GM12878 (cell line): ENCODE measurements at regions not wholly inside any gene's neighbourhood (a gene's known extent, or its start where the extent isn't known, plus 50 kb on each side); places are given as distances from the start of the nearest gene placed in this dataset.

ENCODE experiments used
- ATAC-seq: fragments of 200-7000 bp; cut with Tn5 transposase; 3 replicates; pipeline ENCODE4 v1.9.1; 2020; ENCODE audit warnings: mild to moderate bottlenecking, moderate library complexity
- BruUV-seq: library from RNA; stranded (reverse); fragments of 400-500 nt; replicated peaks from 2 replicates; lab custom pipeline; 2021; lab: Mats Ljungman, UMichigan
- CTCF ChIA-PET: fragments of 300-600 bp; sonication (Branson Sonifier 250); formaldehyde crosslinking; extraction: SDS; loops from one replicate; lab custom pipeline; 2021; ENCODE audit warnings: inconsistent platforms; lab: Yijun Ruan, JAX
- POLR2A ChIA-PET: fragments of 350-600 bp; formaldehyde crosslinking; extraction: SDS; loops from one replicate; lab custom pipeline; 2021; ENCODE audit warnings: inconsistent platforms; lab: Charles Lee
- RAD21 ChIA-PET: fragments of 300-600 bp; sonication (Branson Sonifier 250); formaldehyde crosslinking; loops from one replicate; lab custom pipeline; 2023; ENCODE audit warnings: antibody characterized with exemption; ENCODE audit not compliant: unreplicated experiment; lab: Charles Lee
- SMC1A ChIA-PET: fragments of 300-600 bp; sonication (Branson Sonifier 250); formaldehyde crosslinking; loops from one replicate; lab custom pipeline; 2023; ENCODE audit not compliant: unreplicated experiment, uncharacterized antibody; lab: Charles Lee
- DNase-seq: peaks from one replicate; pipeline ENCODE4 v3.0.0-alpha.2; 2011; ENCODE audit warnings: low read depth, low spot score
- FAIRE-seq: peaks from 3 replicates; lab custom pipeline; 2011; peaks lifted over from hg19 to GRCh38; lab: Jason Lieb, UNC
- H2AFZ ChIP-seq: 2 replicates; pipeline ENCODE4 v1.6.0; 2011; ENCODE audit warnings: low read depth, low read length, control low read depth; ENCODE audit not compliant: control insufficient read depth
- H3K27ac ChIP-seq: 2 replicates; pipeline ENCODE4 v1.5.1; 2011; ENCODE audit warnings: control low read depth; ENCODE audit not compliant: control insufficient read depth, insufficient read depth
- H3K27me3 ChIP-seq, 2 experiments: replicated peaks in 1 of 2; 2 replicates each; pipeline versions ENCODE4 v1.6.0 to v1.6.1; 2011; ENCODE audit warnings: low read length in 1 of 2; ENCODE audit not compliant: control insufficient read depth in 2 of 2, insufficient read depth in 2 of 2
- H3K36me3 ChIP-seq, 2 experiments: 2 replicates each; pipeline ENCODE4 v1.5.1; 2011; ENCODE audit warnings: low read length in 1 of 2; ENCODE audit not compliant: control insufficient read depth in 2 of 2, insufficient read depth in 2 of 2
- H3K4me1 ChIP-seq: 2 replicates; pipeline ENCODE4 v1.6.1; 2011; ENCODE audit warnings: mild to moderate bottlenecking, low read length, moderate library complexity, mixed read lengths; ENCODE audit not compliant: control insufficient read depth, insufficient read depth
- H3K4me2 ChIP-seq: 2 replicates; pipeline ENCODE4 v1.6.0; 2011; ENCODE audit warnings: control low read depth; ENCODE audit not compliant: control insufficient read depth, insufficient read depth
- H3K4me3 ChIP-seq: fragments of 200-600 bp; sonication (generic); 2 replicates; pipeline ENCODE4 v1.5.1; 2016
- H3K79me2 ChIP-seq: 2 replicates; pipeline ENCODE4 v1.6.0; 2011; ENCODE audit warnings: low read length; ENCODE audit not compliant: control insufficient read depth, insufficient read depth
- H3K9ac ChIP-seq: 2 replicates; pipeline ENCODE4 v1.8.0; 2011; ENCODE audit warnings: low read length, control low read depth, mixed read lengths; ENCODE audit not compliant: control insufficient read depth, insufficient read depth
- H3K9me3 ChIP-seq: replicated peaks from 3 replicates; pipeline ENCODE4 v1.5.1; 2011; ENCODE audit warnings: mild to moderate bottlenecking, low read length; ENCODE audit not compliant: control insufficient read depth, insufficient read depth
- H4K20me1 ChIP-seq: 2 replicates; pipeline ENCODE4 v1.6.0; 2011; ENCODE audit not compliant: control insufficient read depth, insufficient read depth
- BACH1 ChIP-seq: fragments of 450-650 bp; IDR thresholded peaks from 2 replicates; pipeline ENCODE4 v1.6.1; 2017; ENCODE audit warnings: mild to moderate bottlenecking, borderline replicate concordance
- CBFB ChIP-seq: IDR thresholded peaks from 2 replicates; pipeline ENCODE4 v1.6.1; 2016; ENCODE audit warnings: antibody characterized with exemption, low read depth
- CHD1 ChIP-seq: IDR thresholded peaks from 2 replicates; pipeline ENCODE4 v1.6.1; 2012; ENCODE audit warnings: low read depth, low read length, improper control_type of control experiment
- CREM ChIP-seq: IDR thresholded peaks from 2 replicates; pipeline ENCODE4 v1.6.1; 2014; ENCODE audit warnings: antibody characterized with exemption, low read depth
- DPF2 ChIP-seq: fragments of 450-650 bp; IDR thresholded peaks from 2 replicates; pipeline ENCODE4 v1.6.1; 2017; ENCODE audit warnings: mild to moderate bottlenecking
- IRF4 ChIP-seq: IDR thresholded peaks from 2 replicates; pipeline ENCODE4 v1.6.1; 2011; ENCODE audit warnings: low read depth, low read length
- KLF5 ChIP-seq: fragments of 450-650 bp; IDR thresholded peaks from 2 replicates; pipeline ENCODE4 v1.6.1; 2014; ENCODE audit warnings: mild to moderate bottlenecking; ENCODE audit not compliant: partially characterized antibody
- MEF2B ChIP-seq: fragments of 450-650 bp; IDR thresholded peaks from 2 replicates; pipeline ENCODE4 v1.6.1; 2018; ENCODE audit warnings: mild to moderate bottlenecking, moderate library complexity; ENCODE audit not compliant: partially characterized antibody, poor library complexity, severe bottlenecking
- NBN ChIP-seq: fragments of 450-650 bp; IDR thresholded peaks from 2 replicates; pipeline ENCODE4 v1.6.1; 2016
- NR2C2 ChIP-seq: IDR thresholded peaks from 2 replicates; pipeline ENCODE4 v1.6.1; 2011; ENCODE audit warnings: borderline replicate concordance, low read depth; ENCODE audit not compliant: control insufficient read depth, insufficient read length
- PAX5 ChIP-seq: IDR thresholded peaks from 2 replicates; pipeline ENCODE4 v1.6.1; 2011; ENCODE audit warnings: low read depth, low read length, borderline replicate concordance
- PAX8 ChIP-seq: fragments of 450-650 bp; IDR thresholded peaks from 2 replicates; pipeline ENCODE4 v1.6.1; 2017; ENCODE audit warnings: mild to moderate bottlenecking, moderate library complexity
- SIX5 ChIP-seq: IDR thresholded peaks from 2 replicates; pipeline ENCODE4 v1.6.1; 2011; ENCODE audit warnings: mild to moderate bottlenecking, low read depth, low read length, moderate library complexity; ENCODE audit not compliant: severe bottlenecking
- SMAD5 ChIP-seq: IDR thresholded peaks from 2 replicates; pipeline ENCODE4 v1.6.1; 2016; ENCODE audit warnings: antibody characterized with exemption, low read depth
- SREBF1 ChIP-seq: IDR thresholded peaks from 2 replicates; pipeline ENCODE4 v1.6.1; 2012; ENCODE audit warnings: mild to moderate bottlenecking, low read length
- SUPT20H ChIP-seq: IDR thresholded peaks from 2 replicates; pipeline ENCODE4 v1.6.1; 2011; ENCODE audit warnings: low read depth, mild to moderate bottlenecking, low read length, moderate library complexity, borderline replicate concordance; ENCODE audit not compliant: control insufficient read depth
- TCF12 ChIP-seq: IDR thresholded peaks from 2 replicates; pipeline ENCODE4 v1.6.1; 2011; ENCODE audit warnings: low read depth, mild to moderate bottlenecking, low read length
- ZNF592 ChIP-seq: fragments of 450-650 bp; IDR thresholded peaks from 2 replicates; pipeline ENCODE4 v1.6.1; 2017; ENCODE audit warnings: mild to moderate bottlenecking, moderate library complexity
- WGBS: methylation state at CpG from one replicate; pipeline ENCODE4 v1.1.6; 2016; ENCODE audit warnings: low lambda C conversion rate; ENCODE audit not compliant: insufficient replicate concordance, insufficient coverage; ENCODE audit errors: missing lambda C conversion rate; 5-methylcytosine and 5-hydroxymethylcytosine counted together
- in situ Hi-C: fragments of 300-500 bp; cut with MboI; formaldehyde crosslinking; loops from 9 replicates; pipeline ENCODE4 v1.14.3; 2018; ENCODE audit warnings: mixed read lengths
- intact Hi-C: fragments of 100-400 bp; cut with micrococcal nuclease; formaldehyde crosslinking; loops from one replicate; pipeline ENCODE4 v1.14.2; 2022; ENCODE audit not compliant: unreplicated experiment
- TF ChIP-seq, protein P1 (sequence below): fragments of 450-650 bp; IDR thresholded peaks from 2 replicates; pipeline ENCODE4 v1.6.1; 2014; ENCODE audit warnings: mild to moderate bottlenecking

- TF ChIP-seq CREM (no peak), SIX5 (no peak), SUPT20H (no peak)
Measured at GRCh38 chr13:99862244-99862643, 109.3 kb downstream of the ZIC5 start (continued).

DNA sequence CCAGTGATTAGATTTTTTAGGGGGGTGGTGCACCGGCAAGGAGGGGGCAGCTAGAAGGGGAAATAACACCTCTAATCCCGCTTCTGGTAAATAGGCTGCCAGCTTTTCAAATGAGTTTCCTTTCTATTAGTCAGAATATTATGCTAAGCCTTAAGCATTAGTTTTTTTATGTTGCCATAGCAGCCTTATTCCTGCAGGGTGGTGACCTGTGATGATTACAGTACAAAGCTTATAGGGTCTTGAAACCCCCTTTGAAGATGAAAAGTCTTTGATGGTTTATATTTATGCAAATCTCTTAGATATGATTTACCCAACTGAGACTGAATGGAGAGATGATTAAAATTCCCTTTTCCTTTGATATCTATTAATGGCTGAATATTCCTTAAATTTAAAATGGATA lies 109.8 kb downstream of the ZIC5 start:
- Histone ChIP-seq H2AFZ (no peak overlapping the region), H3K9me3 (no peaks in the 10 kb centered on the region), H3K27me3 (no peaks in the 10 kb centered on the region), H3K79me2 (no peaks in the 10 kb centered on the region), H3K4me1 (peaks cover 4% of the 10 kb centered on the region), H4K20me1 (no peaks in the 10 kb centered on the region), H3K27ac (no peak overlapping the region), H3K9ac (no peak overlapping the region), H3K4me3 (no peak overlapping the region), H3K36me3 (no peaks in the 10 kb centered on the region), H3K4me2 (no peak overlapping the region)
- ATAC-seq (no peak), DNase-seq (no peak), FAIRE-seq (no peak)
- WGBS: 93% methylated on average over 2 of the region's 2 CpGs
- POLR2A ChIA-PET: no interaction called here
- intact Hi-C loops: no loop called here
- no TSS peak for BruUV-seq
- CTCF ChIA-PET: no interaction called here
- TF ChIP-seq NBN: no peak
- TF ChIP-seq BACH1: no peak
- TF ChIP-seq ZNF592: no peak
- no peak for TF ChIP-seq SMAD5
- TF ChIP-seq, protein P1, sequence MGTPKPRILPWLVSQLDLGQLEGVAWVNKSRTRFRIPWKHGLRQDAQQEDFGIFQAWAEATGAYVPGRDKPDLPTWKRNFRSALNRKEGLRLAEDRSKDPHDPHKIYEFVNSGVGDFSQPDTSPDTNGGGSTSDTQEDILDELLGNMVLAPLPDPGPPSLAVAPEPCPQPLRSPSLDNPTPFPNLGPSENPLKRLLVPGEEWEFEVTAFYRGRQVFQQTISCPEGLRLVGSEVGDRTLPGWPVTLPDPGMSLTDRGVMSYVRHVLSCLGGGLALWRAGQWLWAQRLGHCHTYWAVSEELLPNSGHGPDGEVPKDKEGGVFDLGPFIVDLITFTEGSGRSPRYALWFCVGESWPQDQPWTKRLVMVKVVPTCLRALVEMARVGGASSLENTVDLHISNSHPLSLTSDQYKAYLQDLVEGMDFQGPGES: no peak
- TF ChIP-seq MEF2B: no peak
- no peak for TF ChIP-seq KLF5
- TF ChIP-seq TCF12: no peak
- TF ChIP-seq PAX5: no peak
- TF ChIP-seq CBFB: no peak
- no peak for TF ChIP-seq NR2C2
- TF ChIP-seq CHD1: no peak
- no peak for TF ChIP-seq SREBF1
- TF ChIP-seq IRF4: no peak
- no peak for TF ChIP-seq PAX8
- no peak for TF ChIP-seq DPF2
- in situ Hi-C loops: no loop called here
- RAD21 ChIA-PET: no interaction called here
- SMC1A ChIA-PET: no interaction called here
